Stomach smooth muscle (tissue), 2 donors: ENCODE measurements at regions not wholly inside any gene's neighbourhood (a gene's known extent, or its start where the extent isn't known, plus 50 kb on each side); places are given as distances from the start of the nearest gene placed in this dataset.
"Not testable (repeated sequence)": the region's sequence is repeated elsewhere in the genome, so short reads cannot be mapped to it uniquely, and the experiment has no call there.

Experiments
- H3K27ac ChIP-seq: one replicate; pipeline ENCODE4 v1.7.0; 2013; ENCODE audit warnings: mild to moderate bottlenecking, low read length, inconsistent platforms
- H3K27me3 ChIP-seq, 2 donors: one replicate each; pipeline ENCODE4 v1.7.0; 2013; ENCODE audit warnings: low read length in 2 of 2; ENCODE audit not compliant: insufficient read depth in 2 of 2, control insufficient read depth in 1 of 2
- H3K36me3 ChIP-seq, 2 donors: one replicate each; pipeline ENCODE4 v1.7.0; 2013; ENCODE audit warnings: low read length in 2 of 2; ENCODE audit not compliant: control insufficient read depth in 2 of 2, insufficient read depth in 2 of 2
- H3K4me1 ChIP-seq: one replicate; pipeline ENCODE4 v1.7.0; 2013; ENCODE audit warnings: low read length; ENCODE audit not compliant: control insufficient read depth, insufficient read depth
- H3K4me3 ChIP-seq, 2 donors: one replicate each; pipeline ENCODE4 v1.7.0; 2013; ENCODE audit warnings: low read length in 2 of 2
- H3K9ac ChIP-seq, 2 donors: one replicate each; pipeline ENCODE4 v1.7.0; 2013; ENCODE audit warnings: low read length in 2 of 2, mild to moderate bottlenecking in 1 of 2
- H3K9me3 ChIP-seq, 2 donors: one replicate each; pipeline ENCODE4 v1.7.0; 2013; ENCODE audit warnings: low read length in 2 of 2; ENCODE audit not compliant: control insufficient read depth in 2 of 2
- donor health status: healthy.
- donor health status: Pancreatic carcinoma.

GRCh38 chr6:134402372-134402984 lies 84.6 kb upstream of the SGK1 start:
- Histone ChIP-seq H3K9me3 (no peaks in the 10 kb centered on the region), H3K27me3 (no peaks in the 10 kb centered on the region), H3K27ac (no peak overlapping the region), H3K4me3 (no peak overlapping the region), H3K36me3 (no peaks in the 10 kb centered on the region), H3K4me1 (no peaks in the 10 kb centered on the region), H3K9ac (no peak overlapping the region)

GRCh38 chr6:134400941-134401340 lies 83.0 kb upstream of the SGK1 start:
- Histone ChIP-seq H3K27ac (no peak overlapping the region), H3K4me3 (no peak overlapping the region), H3K9ac (no peak overlapping the region), H3K9me3 (no peaks in the 10 kb centered on the region), H3K4me1 (no peaks in the 10 kb centered on the region), H3K36me3 (no peaks in the 10 kb centered on the region), H3K27me3 (no peaks in the 10 kb centered on the region)

DNA sequence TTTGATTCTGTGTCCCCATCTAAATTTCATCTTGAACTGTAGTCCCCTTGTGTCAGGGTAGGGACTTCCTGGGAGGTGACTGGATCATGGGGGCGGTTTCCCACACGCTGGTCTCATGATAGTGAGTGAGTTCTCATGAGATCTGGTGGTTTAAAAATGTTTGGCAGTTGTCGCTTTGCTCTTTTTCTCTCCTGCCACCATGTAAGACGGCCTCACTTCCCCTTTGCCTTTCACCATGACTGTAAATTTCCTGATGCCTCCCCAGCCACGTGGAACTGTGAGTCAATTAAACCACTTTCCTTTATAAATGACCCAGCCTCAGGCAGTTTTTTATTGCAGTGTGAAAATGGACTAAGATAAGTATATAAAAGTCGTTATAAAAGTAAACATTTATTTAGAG lies 80.5 kb upstream of the SGK1 start:
- Histone ChIP-seq H3K27me3 (no peaks in the 10 kb centered on the region), H3K4me3 (no peak overlapping the region), H3K9me3 (no peaks in the 10 kb centered on the region), H3K36me3 (no peaks in the 10 kb centered on the region), H3K27ac (no peak overlapping the region), H3K9ac (no peak overlapping the region), H3K4me1 (no peaks in the 10 kb centered on the region)

DNA sequence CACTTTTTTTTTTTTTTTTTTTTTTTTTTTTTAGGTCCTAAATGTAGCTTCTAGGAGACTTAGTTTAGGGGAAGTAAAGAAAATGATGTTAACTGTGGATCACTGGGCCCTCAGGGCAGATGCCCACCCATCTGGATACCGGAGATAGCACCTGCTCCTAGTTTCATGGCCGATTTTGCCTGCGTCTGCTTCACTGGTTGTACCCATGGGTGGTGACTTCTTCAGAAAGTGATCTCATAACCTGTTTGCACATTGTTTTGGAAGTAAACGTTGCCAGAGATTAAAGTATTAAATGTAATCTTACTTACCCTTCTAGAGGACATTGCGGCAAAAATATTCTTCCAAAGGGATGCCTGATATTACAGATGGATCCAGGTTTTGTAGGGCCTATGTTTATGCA lies 79.8 kb upstream of the SGK1 start:
- no peaks in the 10 kb centered on the region for H3K4me1 ChIP-seq
- H3K27me3 ChIP-seq, result no peaks in the 10 kb centered on the region
- no peak overlapping the region for H3K9ac ChIP-seq
- H3K27ac ChIP-seq, result no peak overlapping the region
- H3K36me3 ChIP-seq, result no peaks in the 10 kb centered on the region
- H3K9me3 ChIP-seq, result no peaks in the 10 kb centered on the region
- H3K4me3 ChIP-seq, result no peak overlapping the region

- Histone ChIP-seq H3K4me1 (no peaks in the 10 kb centered on the region), H3K4me3 (no peak overlapping the region), H3K36me3 (no peaks in the 10 kb centered on the region), H3K27me3 (no peaks in the 10 kb centered on the region), H3K27ac (no peak overlapping the region), H3K9me3 (no peaks in the 10 kb centered on the region), H3K9ac (no peak overlapping the region)
Measured at GRCh38 chr6:134394905-134395304, 77.0 kb upstream of the SGK1 start.

DNA sequence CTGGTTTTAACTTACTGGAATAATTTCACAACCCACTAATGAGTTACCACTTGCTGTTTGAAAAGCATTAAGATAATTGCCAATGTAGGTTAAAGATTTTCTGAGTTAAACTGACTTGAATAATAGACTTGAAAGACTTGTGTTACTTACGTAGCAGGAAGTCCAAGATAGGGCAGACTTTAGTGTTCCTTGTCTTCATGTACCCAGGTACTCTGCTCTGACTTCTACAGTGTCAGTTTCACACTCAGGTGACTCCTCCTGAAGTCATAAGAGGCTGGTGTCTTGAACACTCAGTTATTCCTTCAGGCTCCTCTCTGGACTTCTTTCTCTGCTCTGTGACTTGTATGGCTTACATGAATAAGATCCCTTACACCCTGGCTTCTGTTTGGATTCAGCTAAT lies 76.3 kb upstream of the SGK1 start:
- no peaks in the 10 kb centered on the region for H3K4me1 ChIP-seq
- no peak overlapping the region for H3K4me3 ChIP-seq
- H3K9ac ChIP-seq, result no peak overlapping the region
- no peaks in the 10 kb centered on the region for H3K9me3 ChIP-seq
- no peaks in the 10 kb centered on the region for H3K36me3 ChIP-seq
- no peak overlapping the region for H3K27ac ChIP-seq
- H3K27me3 ChIP-seq, result no peaks in the 10 kb centered on the region

- H3K27me3 ChIP-seq, result no peaks in the 10 kb centered on the region
- H3K9me3 ChIP-seq, result no peaks in the 10 kb centered on the region
- no peak overlapping the region for H3K9ac ChIP-seq
- H3K36me3 ChIP-seq, result no peaks in the 10 kb centered on the region
- H3K4me1 ChIP-seq, result no peaks in the 10 kb centered on the region
- no peak overlapping the region for H3K4me3 ChIP-seq
- no peak overlapping the region for H3K27ac ChIP-seq
Measured at GRCh38 chr6:134391205-134391604, 73.3 kb upstream of the SGK1 start.

- no peaks in the 10 kb centered on the region for H3K4me1 ChIP-seq
- H3K4me3 ChIP-seq, result no peak overlapping the region
- no peaks in the 10 kb centered on the region for H3K9me3 ChIP-seq
Measured at GRCh38 chr6:134389658-134390057, 71.7 kb upstream of the SGK1 start.

DNA sequence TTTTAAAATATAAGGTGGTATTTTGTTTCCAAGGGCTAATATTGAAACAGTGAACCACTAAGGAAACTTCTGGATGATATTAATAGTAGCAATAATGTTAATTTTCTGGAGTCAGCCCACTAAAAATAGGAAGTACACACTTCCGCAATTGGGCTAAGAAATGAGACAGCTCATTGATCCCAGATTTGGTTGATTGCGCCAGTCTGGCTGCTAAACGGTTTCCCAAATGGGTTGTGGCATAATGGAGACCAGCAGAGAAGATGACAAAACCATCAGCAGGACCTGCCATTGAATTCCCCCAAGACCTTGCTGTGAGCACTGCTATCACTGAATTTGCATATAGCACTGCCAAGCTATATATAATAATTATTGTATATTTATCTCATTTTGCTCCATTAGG lies 71.2 kb upstream of the SGK1 start:
- no peaks in the 10 kb centered on the region for H3K4me1 ChIP-seq
- H3K27ac ChIP-seq, result no peak overlapping the region
- H3K9me3 ChIP-seq, result no peaks in the 10 kb centered on the region
- no peak overlapping the region for H3K9ac ChIP-seq
- no peak overlapping the region for H3K4me3 ChIP-seq
- H3K36me3 ChIP-seq, result no peaks in the 10 kb centered on the region
- no peaks in the 10 kb centered on the region for H3K27me3 ChIP-seq

More at GRCh38 chr6:134389658-134390057, 71.7 kb upstream of the SGK1 start:
- Histone ChIP-seq H3K9ac (no peak overlapping the region), H3K36me3 (no peaks in the 10 kb centered on the region), H3K27ac (no peak overlapping the region), H3K27me3 (no peaks in the 10 kb centered on the region)

DNA sequence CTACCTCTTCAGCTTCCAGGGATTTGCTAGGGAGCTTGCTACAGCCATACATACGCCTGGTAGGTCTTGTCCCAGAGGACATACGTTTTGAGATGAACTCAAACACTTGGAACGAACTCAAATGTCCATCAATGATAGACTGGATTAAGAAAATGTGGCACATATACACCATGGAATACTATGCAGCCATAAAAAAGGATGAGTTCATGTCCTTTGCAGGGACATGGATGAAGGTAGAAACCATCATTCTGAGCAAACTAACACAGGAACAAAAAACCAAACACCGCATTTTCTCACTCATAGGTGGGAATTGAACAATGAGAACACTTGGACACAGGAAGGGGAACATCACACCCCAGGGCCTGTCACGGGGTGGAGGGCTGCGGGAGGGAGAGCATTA lies 68.6 kb upstream of the SGK1 start:
- H3K4me3 ChIP-seq, H3K4me1 ChIP-seq, H3K9ac ChIP-seq, H3K27ac ChIP-seq, H3K27me3 ChIP-seq, H3K36me3 ChIP-seq, H3K9me3 ChIP-seq: not testable (repeated sequence)

DNA sequence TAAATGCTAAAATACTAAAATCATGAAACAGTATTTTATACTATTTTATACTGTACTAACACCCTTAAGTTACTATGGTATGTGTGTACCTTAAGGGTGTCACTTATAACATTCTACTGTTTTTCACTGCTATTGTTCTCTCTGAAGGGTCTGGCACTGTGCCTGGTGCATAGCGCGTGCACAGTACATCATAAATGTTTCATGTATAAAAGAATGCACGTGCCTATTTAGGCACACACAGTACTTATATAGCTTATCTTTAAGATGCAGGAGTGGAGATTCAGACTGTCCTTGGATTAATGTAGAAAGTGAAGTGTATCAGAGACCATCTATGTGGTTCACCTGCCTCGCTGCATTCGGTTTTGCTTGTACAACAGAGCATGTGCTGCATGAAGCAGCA lies 64.0 kb upstream of the SGK1 start:
- no peaks in the 10 kb centered on the region for H3K4me1 ChIP-seq
- no peak overlapping the region for H3K9ac ChIP-seq
- H3K36me3 ChIP-seq, result no peaks in the 10 kb centered on the region
- no peak overlapping the region for H3K4me3 ChIP-seq
- no peaks in the 10 kb centered on the region for H3K9me3 ChIP-seq
- no peak overlapping the region for H3K27ac ChIP-seq
- no peaks in the 10 kb centered on the region for H3K27me3 ChIP-seq
